ENCODE measurements at regions not wholly inside any gene's neighbourhood (a gene's known extent, or its start where the extent isn't known, plus 50 kb on each side); places are given as distances from the start of the nearest gene placed in this dataset.

GRCh38 chr10:33489501-33490176 lies 155.2 kb upstream of the NRP1 start:
- 63 to 65% methylated on average over 6 of the region's 6 CpGs for WGBS, 2 donors
- no peak overlapping the region for H3K4me3 ChIP-seq (ENCODE audit: low read depth, poor library complexity, severe bottlenecking)
- intact Hi-C loops (cut with DNase I; ENCODE audit: low total_unique reads) = no loop called here
- TF ChIP-seq POLR2A (IDR thresholded peaks at IDR 0.05) (no peak), CTCF (IDR thresholded peaks at IDR 0.05) (no peak)
- DNase-seq (ENCODE audit: low spot score in 2 of 2) = no peak

- intact Hi-C loops (cut with DNase I; ENCODE audit: low total_unique reads) = no loop called here
- DNase-seq (ENCODE audit: low spot score in 2 of 2) = no peak
- TF ChIP-seq POLR2A (IDR thresholded peaks at IDR 0.05) (no peak), CTCF (IDR thresholded peaks at IDR 0.05) (no peak)
- H3K4me3 ChIP-seq (ENCODE audit: low read depth, poor library complexity, severe bottlenecking) = no peak overlapping the region
- 60 to 66% methylated on average over 4 of the region's 4 CpGs for WGBS, 2 donors
Measured at GRCh38 chr10:33487014-33487776, 152.7 kb upstream of the NRP1 start.

GRCh38 chr10:33485276-33485675 lies 150.8 kb upstream of the NRP1 start:
- no peak for DNase-seq (ENCODE audit: low spot score in 2 of 2)
- 86 to 89% methylated on average over 3 of the region's 3 CpGs for WGBS, 2 donors
- TF ChIP-seq POLR2A (IDR thresholded peaks at IDR 0.05) = no peak
- no peak for TF ChIP-seq CTCF (IDR thresholded peaks at IDR 0.05)
- no peak overlapping the region for H3K4me3 ChIP-seq (ENCODE audit: low read depth, poor library complexity, severe bottlenecking)
- intact Hi-C loops (cut with DNase I; ENCODE audit: low total_unique reads) = no loop called here

- no peak overlapping the region for H3K4me3 ChIP-seq (ENCODE audit: low read depth, poor library complexity, severe bottlenecking)
- DNase-seq (ENCODE audit: low spot score in 2 of 2) = no peak
- 64 to 78% methylated on average over 2 of the region's 2 CpGs for WGBS, 2 donors
- intact Hi-C loops (cut with DNase I; ENCODE audit: low total_unique reads) = no loop called here
- TF ChIP-seq CTCF (IDR thresholded peaks at IDR 0.05) (no peak), POLR2A (IDR thresholded peaks at IDR 0.05) (no peak)
Measured at GRCh38 chr10:33484787-33485186, 150.3 kb upstream of the NRP1 start.

GRCh38 chr10:33483816-33484190 lies 149.3 kb upstream of the NRP1 start:
- intact Hi-C loops (cut with DNase I; ENCODE audit: low total_unique reads) = no loop called here
- no peak for TF ChIP-seq CTCF (IDR thresholded peaks at IDR 0.05)
- no peak for TF ChIP-seq POLR2A (IDR thresholded peaks at IDR 0.05)
- 92 to 98% methylated on average over 3 of the region's 3 CpGs for WGBS, 2 donors

More at GRCh38 chr10:33483816-33484190, 149.3 kb upstream of the NRP1 start:
- no peak for DNase-seq (ENCODE audit: low spot score in 2 of 2)
- no peak overlapping the region for H3K4me3 ChIP-seq (ENCODE audit: low read depth, poor library complexity, severe bottlenecking)
